GM19043 (cell line): ENCODE measurements at regions not wholly inside any gene's neighbourhood (a gene's known extent, or its start where the extent isn't known, plus 50 kb on each side); places are given as distances from the start of the nearest gene placed in this dataset.

Source experiments
- ATAC-seq: cut with Tn5 transposase; IDR thresholded peaks from one replicate; pipeline ENCODE4 v1.9.1; 2021; ENCODE audit warnings: low read depth; ENCODE audit not compliant: unreplicated experiment

DNA sequence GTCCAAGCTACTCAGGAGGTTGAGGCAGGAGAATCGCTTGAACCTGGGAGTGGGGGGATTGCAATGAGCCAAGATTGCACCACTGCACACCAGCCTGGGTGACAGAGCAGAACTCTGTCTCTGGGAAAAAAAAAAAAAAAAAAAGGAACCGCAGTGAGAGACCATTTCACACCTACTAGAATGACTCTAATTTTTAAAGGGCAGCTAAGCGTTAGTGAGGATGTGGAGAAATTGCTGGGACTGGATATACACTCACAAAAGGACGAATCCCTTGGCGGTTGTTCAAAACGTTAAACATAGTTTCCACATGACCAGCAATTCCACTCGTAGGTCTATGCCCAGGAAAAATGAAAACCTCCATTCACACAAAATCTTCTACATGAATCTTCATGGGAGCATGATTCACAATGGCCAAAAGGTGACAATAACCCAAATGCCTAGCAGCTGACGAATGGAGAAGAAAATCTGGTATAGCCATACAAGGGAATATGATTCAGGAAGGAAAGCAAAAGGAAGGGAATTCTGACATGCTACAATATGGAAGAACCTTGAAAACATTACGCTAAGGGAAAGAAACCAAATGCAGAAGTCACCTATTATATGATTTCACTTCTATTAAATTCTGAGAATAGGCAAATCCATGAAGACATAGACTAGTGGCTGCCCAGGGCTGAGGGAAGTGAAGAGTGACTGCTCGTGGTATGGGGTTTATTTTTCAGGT is 127.0 kb downstream of the CHSY1 start:
- ATAC-seq = no peak

DNA sequence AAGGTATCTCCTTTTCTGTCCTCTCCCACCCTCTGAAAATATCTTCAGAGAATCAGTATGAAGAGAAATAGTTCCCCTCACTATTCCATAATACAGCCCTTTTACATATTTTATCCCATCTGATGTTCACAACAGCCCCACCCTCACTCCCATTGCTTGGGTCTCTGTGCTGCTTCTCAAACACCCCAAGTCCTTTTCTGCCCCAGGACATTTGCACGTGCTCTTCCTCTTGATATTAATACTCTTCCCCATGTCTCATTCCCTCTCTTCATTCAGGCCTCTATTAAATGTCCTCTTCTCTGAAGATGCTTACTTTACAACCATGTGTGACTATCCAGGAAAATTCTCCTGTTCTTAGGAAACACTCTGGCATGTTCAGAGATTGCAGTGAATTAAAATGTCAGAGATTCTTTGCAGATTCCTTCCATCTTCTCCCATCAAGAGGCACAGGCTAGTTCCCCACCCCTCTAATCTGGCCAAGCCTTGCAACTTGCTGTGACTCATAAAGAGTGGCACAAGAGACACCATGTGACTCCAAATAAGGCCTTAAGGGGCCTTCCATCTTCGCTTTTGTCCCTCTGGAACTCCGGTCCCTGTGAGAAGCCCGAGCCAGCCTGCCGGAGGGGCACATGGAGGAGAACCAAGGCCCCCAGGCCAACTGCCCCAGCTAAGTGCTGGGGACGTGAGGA is 128.5 kb downstream of the CHSY1 start:
- ATAC-seq = no peak

DNA sequence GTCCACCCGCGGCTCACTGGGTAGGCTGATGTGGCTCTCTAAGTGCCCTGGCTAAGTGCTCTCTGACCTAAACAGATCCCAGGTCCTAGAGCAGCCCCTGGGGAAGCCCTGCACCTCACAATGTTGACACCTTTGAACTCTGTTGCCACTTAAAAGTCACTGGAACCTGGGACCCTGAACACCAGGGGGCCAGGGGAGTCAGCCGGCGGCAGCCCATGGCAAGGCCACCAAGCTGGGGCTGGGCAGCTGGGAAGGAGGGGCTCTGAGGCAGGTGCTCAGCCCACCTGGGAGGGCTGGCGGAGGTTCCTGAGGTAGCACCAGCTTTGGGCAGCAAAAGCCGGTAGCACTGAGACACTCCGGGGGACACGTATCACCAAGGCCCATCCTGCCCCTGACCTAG is 129.0 kb downstream of the CHSY1 start:
- no peak for ATAC-seq

DNA sequence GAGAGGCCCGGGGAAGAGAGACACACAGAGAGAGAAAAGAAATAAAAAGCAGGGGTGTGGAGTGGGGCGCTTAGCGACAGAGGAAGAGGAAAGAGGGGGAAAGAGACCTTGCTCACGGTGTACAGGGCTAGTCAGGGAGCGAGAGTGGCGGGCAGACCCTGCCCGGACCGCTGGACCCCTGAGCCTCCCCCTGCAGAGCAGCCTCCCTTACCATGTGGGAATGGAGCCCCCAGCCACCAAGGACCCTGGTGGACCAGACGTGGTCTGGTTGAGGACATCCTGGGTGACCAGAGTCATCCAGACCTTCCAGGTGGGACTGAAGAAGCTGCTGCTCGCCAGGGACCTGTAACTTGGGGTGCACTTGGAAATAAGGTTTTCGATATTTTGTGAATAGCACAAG is 129.6 kb downstream of the CHSY1 start:
- ATAC-seq = no peak

DNA sequence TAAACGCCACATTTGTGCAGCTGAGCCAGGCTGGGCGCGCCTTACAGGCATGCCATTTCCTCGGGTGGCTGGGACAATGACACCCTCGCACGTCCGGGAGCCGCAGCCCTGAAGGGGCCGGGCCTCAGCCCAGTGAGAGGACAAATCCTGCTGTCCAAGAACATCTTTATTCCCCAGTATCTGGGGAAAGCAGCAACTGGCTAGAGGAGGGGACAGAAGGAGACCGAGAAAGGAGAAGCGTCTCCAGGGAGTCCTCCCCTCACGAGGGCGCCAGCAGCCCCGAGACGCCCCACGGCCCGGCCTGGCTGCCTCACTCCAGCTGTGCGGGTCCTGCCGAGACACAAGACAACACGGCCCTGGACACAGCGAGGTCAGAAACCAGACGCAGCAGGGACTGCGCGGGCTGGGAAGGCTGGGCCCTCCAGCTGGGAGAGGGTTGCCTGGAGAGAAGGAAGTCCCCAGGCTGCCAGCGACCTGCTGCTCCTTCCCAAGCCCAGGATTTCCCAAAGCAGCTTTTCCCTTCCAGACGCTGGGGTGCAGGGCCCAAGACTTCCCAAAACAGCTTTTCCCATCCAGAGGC is 130.2 kb downstream of the CHSY1 start:
- ATAC-seq = peak; percentile 55

DNA sequence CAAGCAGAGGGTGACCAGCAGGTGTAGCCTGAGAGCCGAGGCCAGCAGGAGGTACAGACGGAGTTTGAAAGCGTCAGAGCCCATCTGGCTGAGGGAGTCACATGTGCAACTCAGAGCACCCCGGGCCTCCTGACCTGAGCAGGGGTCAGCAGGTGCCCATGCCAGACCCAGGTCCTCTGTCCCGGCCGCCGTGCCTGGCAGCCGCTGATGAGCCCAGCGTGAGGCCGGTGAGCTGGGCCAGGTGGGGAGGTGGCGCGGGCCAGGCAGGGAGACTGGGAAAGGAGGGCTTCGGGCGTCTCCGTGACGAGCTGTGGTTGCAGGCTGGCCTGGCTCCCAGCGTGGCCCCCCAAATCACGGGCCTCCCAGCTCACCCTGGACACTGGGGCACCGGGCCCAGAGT is 130.9 kb downstream of the CHSY1 start:
- no peak for ATAC-seq

DNA sequence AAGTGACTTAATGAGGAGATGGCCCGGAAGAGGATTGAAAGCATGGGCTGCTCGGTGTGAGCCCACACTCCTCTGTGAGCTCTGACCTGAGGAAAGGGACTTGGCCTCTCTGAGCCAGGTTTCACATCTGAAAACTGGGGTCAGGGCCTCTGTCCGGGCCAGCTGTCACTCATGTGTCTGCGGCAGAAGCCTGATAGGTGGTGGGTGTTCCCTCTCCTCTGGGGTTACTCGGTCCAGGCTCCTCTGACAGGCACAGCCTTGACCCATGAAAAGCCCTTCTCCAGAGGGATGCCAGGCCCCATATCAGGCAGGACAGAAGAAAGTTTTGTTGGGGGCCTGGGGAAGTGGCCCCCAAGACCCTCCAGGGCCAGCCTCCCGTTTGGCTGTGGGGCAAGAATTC is 131.4 kb downstream of the CHSY1 start:
- no peak for ATAC-seq
